NCI-H2196 (cell line): ENCODE measurements at regions not wholly inside any gene's neighbourhood (a gene's known extent, or its start where the extent isn't known, plus 50 kb on each side); places are given as distances from the start of the nearest gene placed in this dataset.

ENCODE experiments used
- DNase-seq: peaks from one replicate; lab custom pipeline; 2025; ENCODE audit not compliant: unreplicated experiment; lab: John Stamatoyannopoulos, UW

GRCh38 chr2:5985536-5986385, 293.6 kb downstream of the SOX11 start:
- no peak for DNase-seq

GRCh38 chr2:5986801-5987787, 294.9 kb downstream of the SOX11 start:
- DNase-seq: no peak

- DNase-seq: no peak
These were observed 295.9 kb downstream of the SOX11 start for GRCh38 chr2:5988120-5988519.

GRCh38 chr2:5990086-5990485, 297.9 kb downstream of the SOX11 start:
- DNase-seq: no peak

GRCh38 chr2:5991305-5991968, 299.3 kb downstream of the SOX11 start:
- DNase-seq: no peak

GRCh38 chr2:5995832-5996231, 303.6 kb downstream of the SOX11 start:
- DNase-seq: no peak

GRCh38 chr2:6008186-6008585, 316.0 kb downstream of the SOX11 start:
- DNase-seq: no peak

- no peak for DNase-seq
These were observed 316.5 kb downstream of the SOX11 start for GRCh38 chr2:6008726-6009125.

- no peak for DNase-seq
These were observed 318.0 kb downstream of the SOX11 start for GRCh38 chr2:6010163-6010562.

- DNase-seq: no peak
These were observed 319.7 kb downstream of the SOX11 start for GRCh38 chr2:6011921-6012320.

- DNase-seq: no peak
These were observed 325.6 kb downstream of the SOX11 start for GRCh38 chr2:6017736-6018286.

- DNase-seq: no peak
These were observed 332.0 kb downstream of the SOX11 start for GRCh38 chr2:6024229-6024628.

GRCh38 chr2:6024784-6025183, 332.6 kb downstream of the SOX11 start:
- no peak for DNase-seq

- DNase-seq: no peak
These were observed 333.2 kb downstream of the SOX11 start for GRCh38 chr2:6025391-6025790.

GRCh38 chr2:6027066-6027465, 334.9 kb downstream of the SOX11 start:
- no peak for DNase-seq

- DNase-seq: no peak
These were observed 339.1 kb downstream of the SOX11 start for GRCh38 chr2:6031200-6031867.

GRCh38 chr2:6036211-6036610, 344.0 kb downstream of the SOX11 start:
- no peak for DNase-seq

- DNase-seq: no peak
These were observed 351.1 kb downstream of the SOX11 start for GRCh38 chr2:6043238-6043637.

GRCh38 chr2:6052649-6053048, 360.5 kb downstream of the SOX11 start:
- no peak for DNase-seq

GRCh38 chr2:6053743-6054142, 361.6 kb downstream of the SOX11 start:
- DNase-seq: no peak
